ENCODE measurements at regions not wholly inside any gene's neighbourhood (a gene's known extent, or its start where the extent isn't known, plus 50 kb on each side); places are given as distances from the start of the nearest gene placed in this dataset.

- DNase-seq: no peak
Observed at GRCh38 chr13:73698859-73699258, 435.3 kb downstream of the KLF12 start.

DNA sequence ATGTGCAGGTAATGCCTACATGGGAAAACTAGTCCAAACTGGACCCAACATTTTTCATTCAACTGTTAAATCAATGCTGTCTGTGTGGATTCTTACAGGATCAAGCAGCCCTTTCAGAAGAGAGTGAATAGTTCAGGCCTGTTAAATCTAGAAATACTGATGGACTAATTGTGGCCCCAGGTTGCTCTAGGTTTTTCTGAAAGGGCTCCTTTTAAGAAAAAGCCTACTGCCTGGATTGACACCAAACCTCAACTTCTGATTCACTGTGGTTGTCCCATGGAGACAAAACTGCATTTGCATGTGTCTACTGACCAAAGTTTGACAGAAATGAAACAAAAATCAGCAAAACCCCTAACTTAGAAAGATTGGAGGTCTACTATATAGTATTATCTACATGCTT lies 437.0 kb downstream of the KLF12 start:
- DNase-seq: no peak

DNA sequence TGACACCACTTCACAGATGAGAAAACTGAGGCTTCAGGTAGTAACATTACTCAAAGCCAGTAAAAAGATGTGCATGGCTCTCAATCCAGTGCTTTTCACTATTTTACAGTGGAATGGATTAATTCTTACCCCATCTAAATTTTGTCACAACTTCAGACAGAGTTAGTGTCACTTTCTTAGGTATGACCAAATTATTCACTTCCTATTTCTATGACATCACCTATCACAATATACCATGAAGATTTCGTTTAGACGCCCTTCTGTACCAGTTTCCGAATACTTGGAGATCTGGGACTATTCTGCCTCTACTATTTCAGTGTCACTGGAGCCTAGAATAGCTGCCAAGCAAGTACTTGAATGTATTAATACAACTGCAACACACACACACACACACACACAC lies 437.5 kb downstream of the KLF12 start:
- no peak for DNase-seq

- no peak for DNase-seq
Observed at GRCh38 chr13:73696271-73696670, 437.9 kb downstream of the KLF12 start.

- no peak for DNase-seq
Observed at GRCh38 chr13:73695325-73695724, 438.9 kb downstream of the KLF12 start.

- no peak for DNase-seq
Observed at GRCh38 chr13:73693215-73693614, 441.0 kb downstream of the KLF12 start.

DNA sequence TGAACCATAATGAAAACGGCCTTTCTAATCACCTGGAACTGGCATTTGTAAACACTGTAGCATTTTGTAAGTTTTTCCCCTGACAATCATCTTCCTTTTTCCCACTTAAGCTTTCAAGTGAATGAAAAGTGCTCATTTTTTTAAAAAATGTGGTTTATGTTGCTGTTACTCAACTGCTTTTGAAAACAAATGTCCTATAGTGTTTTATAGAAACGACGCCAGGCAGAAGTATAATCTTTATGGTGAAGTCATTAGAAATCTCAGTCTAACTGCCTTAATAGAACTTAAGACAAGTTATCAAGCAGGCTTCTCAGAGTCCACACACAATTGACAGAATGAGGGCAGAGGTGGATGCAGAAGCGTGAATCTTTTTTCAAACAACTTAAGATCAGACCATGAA lies 442.3 kb downstream of the KLF12 start:
- DNase-seq: no peak

GRCh38 chr13:73687929-73688328 lies 446.3 kb downstream of the KLF12 start:
- no peak for DNase-seq

DNA sequence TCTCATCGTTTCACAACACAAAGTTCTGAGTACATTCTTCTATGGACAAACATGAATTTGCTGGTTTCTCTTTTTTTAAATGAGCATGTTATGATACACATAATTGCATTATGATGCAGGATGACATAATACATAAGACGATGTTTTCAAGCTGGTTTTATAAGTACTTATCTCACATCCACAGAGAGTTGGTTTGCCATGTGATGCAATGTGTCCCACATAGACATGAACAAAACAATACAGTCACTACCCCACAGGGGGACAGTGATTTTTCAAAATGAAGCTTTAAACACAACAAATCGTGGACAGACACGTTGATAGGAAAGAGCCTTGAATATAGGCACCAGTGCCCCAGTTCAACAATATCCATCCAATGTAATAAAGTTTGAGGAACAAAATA lies 447.1 kb downstream of the KLF12 start:
- no peak for DNase-seq

- DNase-seq: no peak
Observed at GRCh38 chr13:73684750-73685149, 449.5 kb downstream of the KLF12 start.

DNA sequence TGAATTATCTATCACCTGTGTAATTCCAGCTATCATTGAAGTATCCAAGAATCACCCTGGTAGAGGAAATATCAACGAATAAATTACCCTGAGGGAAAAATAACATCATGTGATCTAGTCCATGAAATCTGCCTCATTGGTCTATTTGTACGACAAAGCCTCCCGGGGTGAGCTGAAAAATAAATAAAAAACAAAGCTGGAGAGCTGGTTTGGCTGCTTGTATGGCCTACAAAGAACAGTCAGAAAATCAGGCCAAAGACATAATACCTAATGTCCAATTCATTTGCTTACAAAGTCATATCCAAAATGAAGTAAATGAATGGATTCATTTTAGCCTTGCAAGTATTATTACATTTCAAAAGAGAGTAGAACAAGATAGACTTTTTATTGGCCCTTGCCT lies 449.9 kb downstream of the KLF12 start:
- DNase-seq: no peak

- no peak for DNase-seq
Observed at GRCh38 chr13:73683746-73684145, 450.5 kb downstream of the KLF12 start.

DNA sequence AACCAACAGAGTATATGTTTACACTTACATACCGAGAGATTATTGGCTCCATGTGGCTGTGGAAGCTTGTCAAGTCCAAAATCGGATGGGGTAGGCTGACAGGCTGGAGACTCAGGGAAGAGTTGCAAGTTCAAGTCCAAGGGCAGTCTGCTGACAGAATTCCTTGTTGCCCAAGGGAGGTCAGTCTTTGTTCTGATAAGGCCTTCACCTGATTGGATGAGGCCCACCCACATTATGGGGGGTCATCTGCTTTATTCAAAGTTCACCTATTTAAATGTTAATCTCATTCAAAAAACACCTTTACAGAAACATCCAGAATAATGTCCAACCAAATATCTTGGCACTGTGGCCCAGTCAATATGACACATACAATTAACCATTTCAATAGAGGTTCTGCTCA lies 452.4 kb downstream of the KLF12 start:
- DNase-seq: no peak

GRCh38 chr13:73681015-73681414 lies 453.2 kb downstream of the KLF12 start:
- no peak for DNase-seq

- DNase-seq: no peak
Observed at GRCh38 chr13:73677048-73677601, 457.1 kb downstream of the KLF12 start.

- no peak for DNase-seq
Observed at GRCh38 chr13:73676550-73677047, 457.6 kb downstream of the KLF12 start.

GRCh38 chr13:73675821-73676220 lies 458.4 kb downstream of the KLF12 start:
- DNase-seq: no peak

GRCh38 chr13:73674570-73674969 lies 459.6 kb downstream of the KLF12 start:
- no peak for DNase-seq

DNA sequence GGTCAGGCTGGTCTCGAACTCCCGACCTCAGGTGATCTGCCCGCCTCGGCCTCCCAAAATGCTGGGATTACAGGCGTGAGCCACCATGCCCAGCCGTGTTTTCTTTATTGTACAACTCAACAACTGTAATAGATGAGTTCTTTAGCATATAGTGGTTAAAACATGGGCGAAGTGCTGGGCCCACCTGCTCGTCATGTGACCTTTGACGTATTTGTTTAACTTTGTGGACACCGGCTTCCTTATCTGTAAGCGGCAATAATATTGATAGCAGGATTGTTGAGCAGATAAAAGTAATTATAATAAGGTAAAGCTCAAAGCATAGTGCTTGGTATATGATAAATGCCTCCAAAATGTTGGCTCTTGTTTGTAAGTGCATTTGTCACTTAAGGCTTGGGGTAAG lies 460.3 kb downstream of the KLF12 start:
- DNase-seq: no peak

- no peak for DNase-seq
Observed at GRCh38 chr13:73672492-73672891, 461.7 kb downstream of the KLF12 start.

- no peak for DNase-seq
Observed at GRCh38 chr13:73671732-73672131, 462.5 kb downstream of the KLF12 start.

DNA sequence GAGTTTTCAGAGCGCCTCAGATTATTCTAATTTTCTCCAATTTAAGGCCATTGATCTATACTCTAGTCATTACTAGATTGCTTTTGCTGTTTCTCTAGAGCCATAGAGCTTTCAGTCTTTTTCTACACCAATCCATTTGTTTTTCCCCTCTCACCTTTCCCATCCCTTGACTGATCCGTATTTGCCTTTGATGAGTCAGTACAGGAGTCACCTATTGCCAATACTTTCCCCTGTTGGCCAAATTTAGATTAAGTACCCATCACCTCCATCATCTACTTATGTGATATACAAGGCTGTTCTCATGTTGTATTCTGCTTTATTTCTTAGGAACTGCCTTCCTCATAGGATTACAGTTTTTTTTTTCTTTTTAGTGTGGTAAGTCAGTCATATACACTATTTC lies 463.2 kb downstream of the KLF12 start:
- DNase-seq: no peak

DNA sequence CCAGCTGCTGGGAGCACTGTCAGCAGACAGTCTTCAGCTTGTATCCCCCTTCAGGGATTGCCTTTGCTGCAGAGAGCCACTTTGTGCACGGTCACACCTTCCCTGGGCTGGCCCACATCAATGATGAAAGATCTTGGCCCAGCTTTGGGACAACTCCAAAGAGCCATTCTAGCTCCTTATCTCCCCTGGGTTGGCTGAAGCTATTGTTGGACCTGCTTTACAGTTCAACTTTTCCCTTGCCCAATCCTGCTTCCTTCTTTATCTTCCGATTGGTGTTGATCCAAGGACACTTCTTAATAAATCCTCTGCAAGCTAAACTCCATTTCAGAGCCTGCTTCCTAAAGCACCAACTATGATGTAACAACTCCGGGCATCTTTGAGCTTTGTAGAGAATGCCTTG lies 466.4 kb downstream of the KLF12 start:
- DNase-seq: no peak

GRCh38 chr13:73665261-73665660 lies 468.9 kb downstream of the KLF12 start:
- DNase-seq: no peak

GRCh38 chr13:73664851-73665250 lies 469.4 kb downstream of the KLF12 start:
- DNase-seq: no peak

GRCh38 chr13:73662833-73663232 lies 471.4 kb downstream of the KLF12 start:
- no peak for DNase-seq
